H9 (cell line): ENCODE measurements at regions not wholly inside any gene's neighbourhood (a gene's known extent, or its start where the extent isn't known, plus 50 kb on each side); places are given as distances from the start of the nearest gene placed in this dataset.

Source experiments
- DNase-seq: peaks from one replicate; pipeline ENCODE4 v3.0.0-alpha.2; 2017
- H2AFZ ChIP-seq: one replicate; pipeline ENCODE4 v1.6.1; 2013; ENCODE audit warnings: mild to moderate bottlenecking, low read length, control low read depth, moderate library complexity
- H2AK5ac ChIP-seq: 2 replicates; pipeline ENCODE4 v1.6.1; 2013; ENCODE audit warnings: low read length, control low read depth, mixed read lengths; ENCODE audit not compliant: insufficient read length
- H2BK120ac ChIP-seq: one replicate; pipeline ENCODE4 v1.6.1; 2013; ENCODE audit warnings: low read depth, mild to moderate bottlenecking, low read length, control low read depth, inconsistent platforms; ENCODE audit not compliant: poor library complexity, severe bottlenecking
- H2BK12ac ChIP-seq: 2 replicates; pipeline ENCODE4 v1.6.1; 2013; ENCODE audit warnings: low read length, control low read depth, mixed read lengths, low read depth; ENCODE audit not compliant: insufficient read length
- H2BK15ac ChIP-seq: 2 replicates; pipeline ENCODE4 v1.6.1; 2013; ENCODE audit warnings: low read depth, low read length, control low read depth
- H2BK20ac ChIP-seq: one replicate; pipeline ENCODE4 v1.6.1; 2013; ENCODE audit warnings: low read depth, mild to moderate bottlenecking, low read length, control low read depth, inconsistent platforms; ENCODE audit not compliant: poor library complexity, severe bottlenecking
- H2BK5ac ChIP-seq: 2 replicates; pipeline ENCODE4 v1.6.1; 2013; ENCODE audit warnings: low read length, control low read depth, mixed read lengths; ENCODE audit not compliant: insufficient read length
- H3K14ac ChIP-seq: 2 replicates; pipeline ENCODE4 v1.6.1; 2013; ENCODE audit warnings: low read length, control low read depth; ENCODE audit not compliant: insufficient read depth
- H3K18ac ChIP-seq: 2 replicates; pipeline ENCODE4 v1.6.1; 2013; ENCODE audit warnings: low read depth, mild to moderate bottlenecking, mixed read lengths, low read length, control low read depth; ENCODE audit not compliant: insufficient read length
- H3K23ac ChIP-seq: 2 replicates; pipeline ENCODE4 v1.6.1; 2013; ENCODE audit warnings: low read length, control low read depth, mixed read lengths, low read depth; ENCODE audit not compliant: insufficient read length
- H3K23me2 ChIP-seq: 2 replicates; pipeline ENCODE4 v1.6.1; 2013; ENCODE audit warnings: low read depth, mild to moderate bottlenecking, mixed read lengths, low read length, control low read depth; ENCODE audit not compliant: insufficient read length, poor library complexity, severe bottlenecking
- H3K27ac ChIP-seq: 2 replicates; pipeline ENCODE4 v1.5.1; 2013; ENCODE audit warnings: low read length, control low read depth, mixed read lengths, low read depth; ENCODE audit not compliant: insufficient read length
- H3K27me3 ChIP-seq: 2 replicates; pipeline ENCODE4 v1.6.1; 2013; ENCODE audit warnings: low read length, control low read depth, inconsistent platforms; ENCODE audit not compliant: insufficient read depth
- H3K4ac ChIP-seq: 2 replicates; pipeline ENCODE4 v1.6.1; 2013; ENCODE audit warnings: low read depth, mild to moderate bottlenecking, control low read depth, inconsistent platforms, low read length, moderate library complexity
- H3K4me1 ChIP-seq: 2 replicates; pipeline ENCODE4 v1.6.1; 2013; ENCODE audit warnings: low read length, control low read depth, inconsistent platforms; ENCODE audit not compliant: insufficient read depth
- H3K4me2 ChIP-seq: 2 replicates; pipeline ENCODE4 v1.6.1; 2013; ENCODE audit warnings: low read length, control low read depth, mixed read lengths; ENCODE audit not compliant: insufficient read length, insufficient read depth
- H3K56ac ChIP-seq: 2 replicates; pipeline ENCODE4 v1.6.1; 2013; ENCODE audit warnings: low read depth, mild to moderate bottlenecking, mixed read lengths, low read length, control low read depth; ENCODE audit not compliant: insufficient read length
- H3K79me1 ChIP-seq: 2 replicates; pipeline ENCODE4 v1.6.1; 2013; ENCODE audit warnings: low read depth, mild to moderate bottlenecking, moderate library complexity, low read length, control low read depth, inconsistent platforms; ENCODE audit not compliant: insufficient read depth, poor library complexity, severe bottlenecking
- H3K79me2 ChIP-seq: 2 replicates; pipeline ENCODE4 v1.6.1; 2013; ENCODE audit warnings: low read length, control low read depth, inconsistent platforms; ENCODE audit not compliant: insufficient read depth
- H3K9ac ChIP-seq: 2 replicates; pipeline ENCODE4 v1.6.1; 2013; ENCODE audit warnings: low read length, control low read depth, mixed read lengths; ENCODE audit not compliant: insufficient read length; ENCODE audit errors: extremely low read depth
- H3K9me3 ChIP-seq: one replicate; pipeline ENCODE4 v1.6.1; 2013; ENCODE audit warnings: low read depth, low read length, inconsistent platforms; ENCODE audit not compliant: control insufficient read depth
- H3T11ph ChIP-seq: one replicate; pipeline ENCODE4 v1.6.1; 2013; ENCODE audit warnings: mild to moderate bottlenecking, low read length, control low read depth, inconsistent platforms
- H4K20me1 ChIP-seq: one replicate; pipeline ENCODE4 v1.6.1; 2013; ENCODE audit not compliant: control insufficient read depth, insufficient read length, insufficient read depth
- H4K5ac ChIP-seq: 2 replicates; pipeline ENCODE4 v1.6.1; 2013; ENCODE audit warnings: low read depth, mild to moderate bottlenecking, mixed read lengths, low read length, control low read depth; ENCODE audit not compliant: insufficient read length
- H4K8ac ChIP-seq: replicated peaks from 2 replicates; pipeline ENCODE4 v1.6.1; 2013; ENCODE audit warnings: low read length, control low read depth, mixed read lengths, low read depth; ENCODE audit not compliant: insufficient read length
- H4K91ac ChIP-seq: 2 replicates; pipeline ENCODE4 v1.6.1; 2013; ENCODE audit warnings: low read depth, mild to moderate bottlenecking, moderate library complexity, mixed read lengths, low read length, control low read depth; ENCODE audit not compliant: insufficient read length
- H3K27ac Mint-ChIP-seq, 3 experiments: 2 replicates in 2 of 3; 3 replicates in 1 of 3; pipeline ENCODE4 v1.8.0; 2020 to 2021; ENCODE audit warnings: mixed read lengths in 3 of 3, mild to moderate bottlenecking in 1 of 3, moderate library complexity in 1 of 3
- H3K27me3 Mint-ChIP-seq: 2 replicates; pipeline ENCODE4 v1.8.0; 2021; ENCODE audit warnings: low read depth, mild to moderate bottlenecking, moderate library complexity, mixed read lengths
- H3K36me3 Mint-ChIP-seq, 3 experiments: 2 replicates in 2 of 3; 3 replicates in 1 of 3; pipeline ENCODE4 v1.8.0; 2020 to 2021; ENCODE audit warnings: low read depth in 3 of 3, mixed read lengths in 3 of 3; ENCODE audit not compliant: insufficient read depth in 1 of 3
- H3K4me1 Mint-ChIP-seq, 2 experiments: 2 replicates each; pipeline ENCODE4 v1.8.0; 2020; ENCODE audit warnings: mixed read lengths in 2 of 2
- H3K4me3 Mint-ChIP-seq, 2 experiments: 2 replicates in 1 of 2; 3 replicates in 1 of 2; pipeline ENCODE4 v1.8.0; 2020 to 2021; ENCODE audit warnings: mild to moderate bottlenecking in 2 of 2, mixed read lengths in 2 of 2, moderate library complexity in 1 of 2
- H3K9me3 Mint-ChIP-seq, 2 experiments: 2 replicates in 1 of 2; 3 replicates in 1 of 2; pipeline ENCODE4 v1.8.0; 2020; ENCODE audit warnings: mild to moderate bottlenecking in 2 of 2, mixed read lengths in 2 of 2, moderate library complexity in 1 of 2
- CTCF ChIP-seq: fragments of 200-600 bp; sonication (generic); conservative IDR thresholded peaks from 3 replicates; pipeline ENCODE4 v1.8.0; 2021; ENCODE audit warnings: antibody characterized with exemption, mild to moderate bottlenecking
- WGBS: extraction: QIAGEN DNeasy Blood & Tissue Kit; methylation state at CpG from one replicate; pipeline ENCODE4 v1.1.7; 2013; ENCODE audit warnings: missing lambda C conversion rate, low lambda C conversion rate, mixed read lengths; ENCODE audit not compliant: insufficient read length; ENCODE audit errors: extremely low coverage; 5-methylcytosine and 5-hydroxymethylcytosine counted together

GRCh38 chr4:11894977-11895376 lies 466.3 kb upstream of the HS3ST1 start:
- no peak for DNase-seq
- Histone ChIP-seq H3K18ac (no peak overlapping the region), H2BK15ac (no peak overlapping the region), H2AFZ (no peak overlapping the region), H3T11ph (no peak overlapping the region), H2BK12ac (no peak overlapping the region), H3K14ac (no peak overlapping the region), H4K8ac (no peak overlapping the region), H2BK20ac (no peak overlapping the region), H3K4me1 (no peaks in the 10 kb centered on the region), H3K27me3 (no peaks in the 10 kb centered on the region), H4K20me1 (no peaks in the 10 kb centered on the region), H3K4ac (no peak overlapping the region), H2BK120ac (no peak overlapping the region), H3K23ac (no peak overlapping the region), H3K27ac (no peak overlapping the region), H4K5ac (no peak overlapping the region), H2AK5ac (no peak overlapping the region), H4K91ac (no peak overlapping the region), H2BK5ac (no peak overlapping the region), H3K79me1 (no peaks in the 10 kb centered on the region), H3K23me2 (no peaks in the 10 kb centered on the region), H3K4me2 (no peak overlapping the region), H3K56ac (no peak overlapping the region), H3K9ac (no peak overlapping the region), H3K9me3 (no peaks in the 10 kb centered on the region), H3K79me2 (no peaks in the 10 kb centered on the region)
- Mint-ChIP-seq H3K27me3 (no peaks in the 10 kb centered on the region), H3K27ac (no peak overlapping the region), H3K4me3 (no peak overlapping the region), H3K36me3 (peaks cover 22 to 26% (median 24%) of the 10 kb centered on the region in 3 experiments), H3K9me3 (peaks cover 23 to 30% of the 10 kb centered on the region in 2 experiments), H3K4me1 (peaks cover 5 to 6% of the 10 kb centered on the region in 2 experiments; a peak in 2 of 4 replicates)
- no peak for TF ChIP-seq CTCF
- no CpG with 5 or more reads among the region's 2 CpGs for WGBS
